ENCODE measurements at regions not wholly inside any gene's neighbourhood (a gene's known extent, or its start where the extent isn't known, plus 50 kb on each side); places are given as distances from the start of the nearest gene placed in this dataset.

GRCh38 chr6:4511641-4512020 lies 264.6 kb upstream of the CDYL start:
- no peaks in the 10 kb centered on the region for H3K27me3 ChIP-seq
- no peak overlapping the region for H3K27ac ChIP-seq
- intact Hi-C loops (cut with DNase I) = no loop called here
- H3K36me3 ChIP-seq (replicated peaks in 1 of 2; ENCODE audit: insufficient read depth in 1 of 2, low read depth in 2 of 2) = no peaks in the 10 kb centered on the region
- H3K4me3 ChIP-seq = no peak overlapping the region
- H3K4me1 ChIP-seq = no peaks in the 10 kb centered on the region
- 68 to 78% methylated on average over 4 to 5 of the region's 5 CpGs for WGBS, 2 donors
- no peak for DNase-seq
- TF ChIP-seq CTCF (IDR thresholded peaks at IDR 0.05) (no peak), POLR2A (IDR thresholded peaks at IDR 0.05) (no peak)
- no peak for ATAC-seq
- H3K9me3 ChIP-seq = no peaks in the 10 kb centered on the region

DNA sequence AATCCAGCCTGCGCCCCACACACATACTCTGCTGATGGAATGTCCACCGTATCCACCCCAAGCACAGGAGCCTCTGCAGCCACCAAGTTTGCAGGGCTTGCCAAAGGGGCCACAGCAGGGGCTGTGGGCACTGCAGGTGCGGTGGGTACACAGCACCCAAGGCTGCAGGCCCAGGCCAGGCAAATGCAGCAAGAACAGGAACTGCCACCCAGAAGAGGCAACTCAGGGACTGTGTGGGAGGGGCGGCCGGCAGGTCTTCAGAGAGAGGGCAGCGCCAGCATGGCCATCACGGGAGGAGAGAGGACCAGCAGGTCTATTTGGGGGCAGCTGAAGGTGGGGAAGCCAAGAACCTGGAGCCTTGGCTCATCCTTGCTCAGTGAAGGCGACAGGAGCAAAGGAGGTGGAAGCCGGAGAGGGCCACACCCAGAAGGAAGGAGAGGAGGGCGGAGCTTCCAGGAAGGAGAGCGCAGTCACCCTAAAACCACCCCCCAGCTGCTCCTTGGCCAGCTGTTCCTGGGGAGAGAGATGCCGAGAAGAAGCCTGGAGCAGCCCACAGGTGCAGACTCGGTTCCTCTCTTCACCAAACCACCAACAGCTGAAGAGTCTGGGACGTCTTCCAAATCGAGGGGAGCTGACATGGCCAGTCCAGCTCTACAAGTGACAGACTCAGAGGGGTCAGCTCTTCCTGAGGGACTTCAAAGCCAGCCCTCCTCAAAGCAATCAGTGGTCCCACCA lies 265.1 kb upstream of the CDYL start:
- ATAC-seq = no peak
- H3K4me3 ChIP-seq = no peak overlapping the region
- intact Hi-C loops (cut with DNase I) = no loop called here
- no peaks in the 10 kb centered on the region for H3K27me3 ChIP-seq
- H3K36me3 ChIP-seq (replicated peaks in 1 of 2; ENCODE audit: insufficient read depth in 1 of 2, low read depth in 2 of 2) = no peaks in the 10 kb centered on the region
- H3K4me1 ChIP-seq = no peaks in the 10 kb centered on the region
- TF ChIP-seq POLR2A (IDR thresholded peaks at IDR 0.05) (no peak), CTCF (IDR thresholded peaks at IDR 0.05) (no peak)
- H3K9me3 ChIP-seq = no peaks in the 10 kb centered on the region
- WGBS, 2 donors = 66 to 81% methylated on average over 11 to 14 of the region's 15 CpGs
- no peak overlapping the region for H3K27ac ChIP-seq
- DNase-seq = no peak

DNA sequence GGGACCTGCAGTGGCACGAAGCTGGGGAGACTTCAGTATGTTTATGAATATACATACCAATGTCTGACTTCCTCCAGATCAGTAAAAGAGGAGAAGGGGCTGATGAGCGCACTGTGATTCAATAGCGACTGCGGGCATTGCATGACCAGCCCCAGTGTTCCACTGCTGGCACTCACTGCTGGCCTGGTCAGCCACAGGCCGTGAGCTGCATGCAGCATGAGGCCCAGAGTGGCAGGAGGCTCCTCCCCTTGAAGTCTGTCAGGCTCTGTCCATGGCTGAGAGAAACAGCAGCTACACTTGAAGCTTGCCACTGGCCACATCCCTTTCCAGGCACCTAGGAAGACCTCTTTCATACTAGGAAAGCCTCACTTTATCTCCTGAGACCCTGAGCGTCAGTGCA lies 265.9 kb upstream of the CDYL start:
- Histone ChIP-seq H3K27me3 (no peaks in the 10 kb centered on the region), H3K4me1 (no peaks in the 10 kb centered on the region), H3K27ac (no peak overlapping the region), H3K36me3 (replicated peaks in 1 of 2; ENCODE audit: insufficient read depth in 1 of 2, low read depth in 2 of 2) (no peaks in the 10 kb centered on the region), H3K9me3 (no peaks in the 10 kb centered on the region), H3K4me3 (no peak overlapping the region)
- 79 to 82% methylated on average over 6 of the region's 6 CpGs for WGBS, 2 donors
- intact Hi-C loops (cut with DNase I) = no loop called here
- no peak for DNase-seq
- ATAC-seq = no peak
- TF ChIP-seq CTCF (IDR thresholded peaks at IDR 0.05) = no peak
- TF ChIP-seq POLR2A (IDR thresholded peaks at IDR 0.05) = no peak

- Histone ChIP-seq H3K27me3 (no peaks in the 10 kb centered on the region), H3K27ac (no peak overlapping the region), H3K4me1 (no peaks in the 10 kb centered on the region), H3K9me3 (no peaks in the 10 kb centered on the region), H3K36me3 (replicated peaks in 1 of 2; ENCODE audit: insufficient read depth in 1 of 2, low read depth in 2 of 2) (no peaks in the 10 kb centered on the region), H3K4me3 (no peak overlapping the region)
- TF ChIP-seq POLR2A (IDR thresholded peaks at IDR 0.05) = no peak
- no peak for TF ChIP-seq CTCF (IDR thresholded peaks at IDR 0.05)
- intact Hi-C loops (cut with DNase I) = no loop called here
- no peak for DNase-seq
- ATAC-seq = no peak
- 58 to 79% methylated on average over 3 of the region's 3 CpGs for WGBS, 2 donors
Measured at GRCh38 chr6:4509506-4509905, 266.7 kb upstream of the CDYL start.

- Histone ChIP-seq H3K4me1 (no peaks in the 10 kb centered on the region), H3K27ac (no peak overlapping the region), H3K9me3 (no peaks in the 10 kb centered on the region), H3K36me3 (replicated peaks in 1 of 2; ENCODE audit: insufficient read depth in 1 of 2, low read depth in 2 of 2) (no peaks in the 10 kb centered on the region), H3K27me3 (no peaks in the 10 kb centered on the region), H3K4me3 (no peak overlapping the region)
- DNase-seq (no peak), ATAC-seq (no peak)
- intact Hi-C loops (cut with DNase I) = no loop called here
- WGBS, 2 donors = 12 to 18% methylated on average over 1 of the region's 1 CpG
- TF ChIP-seq CTCF (IDR thresholded peaks at IDR 0.05) (no peak), POLR2A (IDR thresholded peaks at IDR 0.05) (no peak)
Measured at GRCh38 chr6:4506792-4507191, 269.4 kb upstream of the CDYL start.

Data from body of pancreas (tissue), 4 donors.